ENCODE measurements at regions not wholly inside any gene's neighbourhood (a gene's known extent, or its start where the extent isn't known, plus 50 kb on each side); places are given as distances from the start of the nearest gene placed in this dataset.

DNA sequence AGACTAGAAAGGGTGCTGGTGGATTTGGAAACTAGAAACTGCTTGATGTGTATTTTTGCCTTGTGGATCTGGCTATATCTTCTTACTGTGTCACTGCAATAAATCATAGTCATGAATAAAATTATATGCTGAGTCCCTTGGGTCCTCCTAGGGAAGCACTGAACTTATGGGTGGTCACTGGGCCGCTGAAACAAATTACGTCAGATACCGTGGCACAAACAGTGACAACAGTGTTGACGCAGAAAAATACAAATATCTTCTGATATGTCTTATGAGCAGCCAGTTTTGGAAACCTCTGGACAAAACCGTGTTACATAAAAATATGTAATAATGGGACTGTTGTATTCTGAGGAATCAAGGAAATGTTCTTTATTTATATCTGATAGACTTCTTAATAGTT, 260.1 kb upstream of the SORCS1 start:
- Histone ChIP-seq H2AFZ (ENCODE audit: low read length) (no peak overlapping the region), H3K14ac (ENCODE audit: insufficient read length) (no peak overlapping the region), H4K8ac (ENCODE audit: extremely low read depth, insufficient read depth, low read length) (no peak overlapping the region), H3K56ac (replicated peaks; ENCODE audit: insufficient read length, low read depth, low read length) (no peak overlapping the region), H3K9me3 (ENCODE audit: insufficient read depth in 2 of 2, low read depth in 1 of 2, low read length in 1 of 2) (no peaks in the 10 kb centered on the region), H4K5ac (ENCODE audit: insufficient read length, low read depth, low read length) (no peak overlapping the region), H3K4me2 (ENCODE audit: insufficient read depth in 1 of 2, low read depth in 2 of 2, low read length in 2 of 2) (no peak overlapping the region), H2BK20ac (ENCODE audit: low read length) (no peak overlapping the region), H2BK120ac (replicated peaks; ENCODE audit: low read depth, low read length) (no peak overlapping the region), H4K91ac (replicated peaks; ENCODE audit: insufficient read length, low read length) (no peak overlapping the region), H2BK12ac (ENCODE audit: low read depth, low read length) (no peak overlapping the region), H3K23ac (ENCODE audit: insufficient read length) (no peak overlapping the region), H2BK15ac (ENCODE audit: low read length) (no peak overlapping the region), H3K4me1 (replicated peaks in 1 of 4; ENCODE audit: control insufficient read depth in 3 of 4, insufficient read depth in 4 of 4, low read length in 3 of 4) (peaks cover 0 to 5% (median 0%) of the 10 kb centered on the region in 4 experiments; a peak in 1 of 7 replicates), H3K79me1 (ENCODE audit: low read depth, low read length) (no peaks in the 10 kb centered on the region), H2AK5ac (ENCODE audit: low read depth, low read length) (no peak overlapping the region), H3K4ac (replicated peaks; ENCODE audit: insufficient read length, low read depth, low read length) (no peak overlapping the region), H3K23me2 (ENCODE audit: low read depth, low read length) (no peaks in the 10 kb centered on the region), H3K9ac (replicated peaks in 1 of 4; ENCODE audit: extremely low read depth in 1 of 4, low read depth in 3 of 4, low read length in 3 of 4) (no peak overlapping the region), H3K27ac (ENCODE audit: low read depth, low read length) (no peak overlapping the region), H4K20me1 (replicated peaks in 1 of 2; ENCODE audit: control insufficient read depth in 1 of 2, insufficient read depth in 2 of 2, low read length in 2 of 2) (no peaks in the 10 kb centered on the region), H3K4me3 (ENCODE audit: extremely low read depth in 1 of 4, insufficient read depth in 2 of 4, low read depth in 3 of 4, low read length in 4 of 4) (no peak overlapping the region), H3K18ac (ENCODE audit: extremely low read depth, low read length) (no peak overlapping the region), H3K79me2 (ENCODE audit: control insufficient read depth in 1 of 2, insufficient read depth in 2 of 2, low read length in 2 of 2) (no peaks in the 10 kb centered on the region), H3K36me3 (ENCODE audit: control insufficient read depth in 2 of 4, insufficient read depth in 4 of 4, low read length in 3 of 4) (no peaks in the 10 kb centered on the region), H2BK5ac (ENCODE audit: low read depth, low read length) (no peak overlapping the region), H3K27me3 (replicated peaks in 1 of 4; ENCODE audit: control insufficient read depth in 3 of 4, extremely low read depth in 1 of 4, insufficient read depth in 3 of 4, low read length in 3 of 4) (no peaks in the 10 kb centered on the region)
- ChIA-PET CTCF (ENCODE audit: partially characterized antibody) (interaction anchor here (1.6 kb wide), 1 partner anchor 15 kb away, joined by 6 read pairs; no protein-coding TSS in a partner anchor), POLR2A (ENCODE audit: partially characterized antibody) (no interaction called here)
- DNase-seq (ENCODE audit: low read depth in 1 of 2, low spot score in 2 of 2) (no peak), FAIRE-seq (no peak)
- 93% methylated on average over 5 of the region's 5 CpGs; no CpG with 5 or more reads in 1 of the 2 experiments for WGBS, 2 experiments (ENCODE audit: extremely low coverage in 1 of 2, insufficient coverage in 1 of 2, insufficient read length in 1 of 2, insufficient replicate concordance in 2 of 2, low coverage in 1 of 2, low lambda C conversion rate in 2 of 2, missing lambda C conversion rate in 1 of 2)
- no peak for TF ChIP-seq RBBP5 (IDR thresholded peaks at IDR 0.05; ENCODE audit: borderline replicate concordance, low read depth, low read length)
- TF ChIP-seq NRF1 (IDR thresholded peaks at IDR 0.05; ENCODE audit: low read depth, low read length) = no peak
- no peak for TF ChIP-seq CEBPB (IDR thresholded peaks at IDR 0.05; ENCODE audit: low read depth, low read length)
- no peak for TF ChIP-seq CTBP2 (IDR thresholded peaks at IDR 0.05; ENCODE audit: borderline replicate concordance, insufficient read depth, insufficient read length, low read length)
- no peak for TF ChIP-seq SIN3A (conservative IDR thresholded peaks at IDR 0.05 in 1 of 2, IDR thresholded peaks at IDR 0.05 in 1 of 2; ENCODE audit: low read depth in 1 of 2, low read length in 2 of 2)
- no peak for TF ChIP-seq TEAD4 (IDR thresholded peaks at IDR 0.05; ENCODE audit: low read depth, low read length)
- TF ChIP-seq SAP30 (IDR thresholded peaks at IDR 0.05; ENCODE audit: insufficient read depth, insufficient replicate concordance, low read length) = no peak
- TF ChIP-seq SUZ12 (IDR thresholded peaks at IDR 0.05; ENCODE audit: low read length) = no peak
